ENCODE measurements at regions not wholly inside any gene's neighbourhood (a gene's known extent, or its start where the extent isn't known, plus 50 kb on each side); places are given as distances from the start of the nearest gene placed in this dataset.

- Mint-ChIP-seq H3K27me3 (ENCODE audit: insufficient read depth) (peaks cover 7% of the 10 kb centered on the region), H3K4me3 (no peak overlapping the region), H3K36me3 (ENCODE audit: low read depth) (no peaks in the 10 kb centered on the region), H3K4me1 (ENCODE audit: low read depth) (no peaks in the 10 kb centered on the region), H3K27ac (no peak overlapping the region), H3K9me3 (no peaks in the 10 kb centered on the region)
- no peak for DNase-seq (ENCODE audit: low spot score)
- intact Hi-C loops (cut with micrococcal nuclease): no loop called here
Observed at GRCh38 chr5:1748271-1748670, 51.4 kb downstream of the MRPL36 start.

- Mint-ChIP-seq H3K4me1 (ENCODE audit: low read depth) (no peaks in the 10 kb centered on the region), H3K4me3 (no peak overlapping the region), H3K36me3 (ENCODE audit: low read depth) (no peaks in the 10 kb centered on the region), H3K27me3 (ENCODE audit: insufficient read depth) (peaks cover 7% of the 10 kb centered on the region), H3K27ac (no peak overlapping the region), H3K9me3 (no peaks in the 10 kb centered on the region)
- no peak for DNase-seq (ENCODE audit: low spot score)
- intact Hi-C loops (cut with micrococcal nuclease): no loop called here
Observed at GRCh38 chr5:1747803-1748085, 51.9 kb downstream of the MRPL36 start.

- no peaks in the 10 kb centered on the region for H3K4me1 Mint-ChIP-seq (ENCODE audit: low read depth)
- no peak for DNase-seq (ENCODE audit: low spot score)
- peaks cover 7% of the 10 kb centered on the region for H3K27me3 Mint-ChIP-seq (ENCODE audit: insufficient read depth)
- H3K27ac Mint-ChIP-seq: no peak overlapping the region
- H3K4me3 Mint-ChIP-seq: no peak overlapping the region
- intact Hi-C loops (cut with micrococcal nuclease): no loop called here
- H3K9me3 Mint-ChIP-seq: no peaks in the 10 kb centered on the region
- no peaks in the 10 kb centered on the region for H3K36me3 Mint-ChIP-seq (ENCODE audit: low read depth)
Observed at GRCh38 chr5:1747079-1747802, 52.4 kb downstream of the MRPL36 start.

GRCh38 chr5:1746371-1747078 is 53.1 kb downstream of the MRPL36 start:
- Mint-ChIP-seq H3K36me3 (ENCODE audit: low read depth) (no peaks in the 10 kb centered on the region), H3K4me1 (ENCODE audit: low read depth) (no peaks in the 10 kb centered on the region), H3K27me3 (ENCODE audit: insufficient read depth) (peaks cover 9% of the 10 kb centered on the region), H3K4me3 (no peak overlapping the region), H3K27ac (no peak overlapping the region), H3K9me3 (no peaks in the 10 kb centered on the region)
- intact Hi-C loops (cut with micrococcal nuclease): no loop called here
- DNase-seq (ENCODE audit: low spot score): no peak

- peaks cover under 1% of the 10 kb centered on the region for H3K9me3 Mint-ChIP-seq
Observed at GRCh38 chr5:1745796-1746370, 53.8 kb downstream of the MRPL36 start.

GRCh38 chr5:1745123-1745795 is 54.4 kb downstream of the MRPL36 start:
- no peaks in the 10 kb centered on the region for H3K4me1 Mint-ChIP-seq (ENCODE audit: low read depth)
- intact Hi-C loops (cut with micrococcal nuclease): no loop called here
- DNase-seq (ENCODE audit: low spot score): no peak
- peaks cover 17% of the 10 kb centered on the region for H3K27me3 Mint-ChIP-seq (ENCODE audit: insufficient read depth)
- H3K27ac Mint-ChIP-seq: no peak overlapping the region
- no peaks in the 10 kb centered on the region for H3K36me3 Mint-ChIP-seq (ENCODE audit: low read depth)
- H3K9me3 Mint-ChIP-seq: peaks cover 4% of the 10 kb centered on the region
- H3K4me3 Mint-ChIP-seq: no peak overlapping the region

More at GRCh38 chr5:1745796-1746370, 53.8 kb downstream of the MRPL36 start:
- no peaks in the 10 kb centered on the region for H3K36me3 Mint-ChIP-seq (ENCODE audit: low read depth)
- no peaks in the 10 kb centered on the region for H3K4me1 Mint-ChIP-seq (ENCODE audit: low read depth)
- no peak overlapping the region for H3K4me3 Mint-ChIP-seq
- peaks cover 11% of the 10 kb centered on the region for H3K27me3 Mint-ChIP-seq (ENCODE audit: insufficient read depth)
- intact Hi-C loops (cut with micrococcal nuclease): no loop called here
- DNase-seq (ENCODE audit: low spot score): no peak
- H3K27ac Mint-ChIP-seq: no peak overlapping the region

- no peaks in the 10 kb centered on the region for H3K36me3 Mint-ChIP-seq (ENCODE audit: low read depth)
- no peak for DNase-seq (ENCODE audit: low spot score)
- intact Hi-C loops (cut with micrococcal nuclease): no loop called here
- no peaks in the 10 kb centered on the region for H3K4me1 Mint-ChIP-seq (ENCODE audit: low read depth)
- no peak overlapping the region for H3K27ac Mint-ChIP-seq
- peaks cover 4% of the 10 kb centered on the region for H3K9me3 Mint-ChIP-seq
- H3K27me3 Mint-ChIP-seq (ENCODE audit: insufficient read depth): peaks cover 22% of the 10 kb centered on the region
- H3K4me3 Mint-ChIP-seq: no peak overlapping the region
Observed at GRCh38 chr5:1744393-1745122, 55.1 kb downstream of the MRPL36 start.

GRCh38 chr5:1743769-1744085 is 55.9 kb downstream of the MRPL36 start:
- Mint-ChIP-seq H3K4me1 (ENCODE audit: low read depth) (no peaks in the 10 kb centered on the region), H3K9me3 (peaks cover 4% of the 10 kb centered on the region), H3K27ac (no peak overlapping the region), H3K36me3 (ENCODE audit: low read depth) (no peaks in the 10 kb centered on the region), H3K27me3 (ENCODE audit: insufficient read depth) (peaks cover 31% of the 10 kb centered on the region), H3K4me3 (no peak overlapping the region)
- DNase-seq (ENCODE audit: low spot score): no peak
- intact Hi-C loops (cut with micrococcal nuclease): no loop called here

GRCh38 chr5:1743061-1743768 is 56.4 kb downstream of the MRPL36 start:
- Mint-ChIP-seq H3K36me3 (ENCODE audit: low read depth) (no peaks in the 10 kb centered on the region), H3K9me3 (peaks cover 4% of the 10 kb centered on the region), H3K27me3 (ENCODE audit: insufficient read depth) (peaks cover 31% of the 10 kb centered on the region), H3K4me1 (ENCODE audit: low read depth) (no peaks in the 10 kb centered on the region), H3K4me3 (no peak overlapping the region), H3K27ac (no peak overlapping the region)
- no peak for DNase-seq (ENCODE audit: low spot score)
- intact Hi-C loops (cut with micrococcal nuclease): no loop called here

- intact Hi-C loops (cut with micrococcal nuclease): loop anchor here (1.0 kb wide), 2 partner anchors 63 to 279 kb away; partner anchors contain the start of gene NDUFS6
- peak; percentile 21 for DNase-seq (ENCODE audit: low spot score)
- no peaks in the 10 kb centered on the region for H3K36me3 Mint-ChIP-seq (ENCODE audit: low read depth)
- no peaks in the 10 kb centered on the region for H3K4me1 Mint-ChIP-seq (ENCODE audit: low read depth)
- H3K27ac Mint-ChIP-seq: no peak overlapping the region
- peaks cover 27% of the 10 kb centered on the region for H3K27me3 Mint-ChIP-seq (ENCODE audit: insufficient read depth)
- H3K9me3 Mint-ChIP-seq: peaks cover 4% of the 10 kb centered on the region
- H3K4me3 Mint-ChIP-seq: no peak overlapping the region
Observed at GRCh38 chr5:1737790-1738405, 61.7 kb downstream of the MRPL36 start.

GRCh38 chr5:1736889-1737711 is 62.5 kb downstream of the MRPL36 start:
- intact Hi-C loops (cut with micrococcal nuclease): no loop called here
- H3K27me3 Mint-ChIP-seq (ENCODE audit: insufficient read depth): peaks cover 26% of the 10 kb centered on the region

More at GRCh38 chr5:1736889-1737711, 62.5 kb downstream of the MRPL36 start:
- DNase-seq (ENCODE audit: low spot score): no peak
- Mint-ChIP-seq H3K27ac (no peak overlapping the region), H3K4me3 (no peak overlapping the region), H3K36me3 (ENCODE audit: low read depth) (no peaks in the 10 kb centered on the region), H3K9me3 (peaks cover 4% of the 10 kb centered on the region), H3K4me1 (ENCODE audit: low read depth) (no peaks in the 10 kb centered on the region)
